Heart left ventricle (tissue), 16 donors: ENCODE measurements at regions not wholly inside any gene's neighbourhood (a gene's known extent, or its start where the extent isn't known, plus 50 kb on each side); places are given as distances from the start of the nearest gene placed in this dataset.

Experiments
- ATAC-seq, 4 donors: fragments of 200-7000 bp; cut with Tn5 transposase; one replicate each; pipeline ENCODE4 v1.9.1; 2020 to 2022; ENCODE audit warnings: moderate library complexity in 4 of 4, mild to moderate bottlenecking in 3 of 4, moderate number of reproducible peaks in 1 of 4
- DNase-seq, 5 donors: peaks; one replicate each; pipeline ENCODE4 v3.0.0-alpha.2; 2020
- H3K27ac ChIP-seq, 12 donors: fragments of 200-600 bp; sonication (generic) in 4 of 12; one replicate each; pipeline versions ENCODE4 v1.5.0 to v1.8.0; 2016 to 2022; ENCODE audit warnings: mild to moderate bottlenecking in 2 of 12
- H3K27me3 ChIP-seq, 9 donors: fragments of 200-600 bp; sonication (generic) in 2 of 9; one replicate each; pipeline versions ENCODE4 v1.5.1 to v1.8.0; 2016 to 2022; ENCODE audit warnings: mild to moderate bottlenecking in 3 of 9
- H3K36me3 ChIP-seq, 9 donors: fragments of 200-600 bp; sonication (generic) in 2 of 9; one replicate each; pipeline versions ENCODE4 v1.5.0 to v1.8.0; 2018 to 2022; ENCODE audit warnings: mild to moderate bottlenecking in 2 of 9
- H3K4me1 ChIP-seq, 12 donors: fragments of 200-600 bp; sonication (generic) in 4 of 12; one replicate each; pipeline versions ENCODE4 v1.5.0 to v1.8.0; 2016 to 2022; ENCODE audit warnings: mild to moderate bottlenecking in 3 of 12
- H3K4me3 ChIP-seq, 12 donors: fragments of 200-600 bp; sonication (generic) in 4 of 12; one replicate each; pipeline versions ENCODE4 v1.5.0 to v1.8.0; 2017 to 2022; ENCODE audit warnings: mild to moderate bottlenecking in 9 of 12, moderate library complexity in 4 of 12
- H3K9me3 ChIP-seq, 12 donors: fragments of 200-600 bp; sonication (generic) in 4 of 12; one replicate each; pipeline versions ENCODE4 v1.5.0 to v1.8.0; 2016 to 2022; ENCODE audit warnings: mild to moderate bottlenecking in 1 of 12
- POLR2A ChIP-seq, 2 donors: fragments of 450-650 bp; IDR thresholded peaks; one replicate each; pipeline ENCODE4 v1.6.1; 2017; ENCODE audit warnings: antibody characterized with exemption in 2 of 2, mild to moderate bottlenecking in 2 of 2, moderate library complexity in 2 of 2
- WGBS, 4 donors: extraction: QIAGEN DNeasy Blood & Tissue Kit in 2 of 4; methylation state at CpG; one replicate each; pipeline versions ENCODE4 v1.1.5 to v1.1.7; 2013 to 2018; 5-methylcytosine and 5-hydroxymethylcytosine counted together
- intact Hi-C, 10 donors: fragments of 100-400 bp; cut with DNase I; formaldehyde crosslinking; loops; one replicate each; pipeline versions ENCODE4 v1.11.1 to v1.14.2; 2022
- TF ChIP-seq, protein P1 (sequence below), 12 donors: fragments of 200-600 bp; sonication (generic) in 4 of 12; IDR thresholded peaks; one replicate each; pipeline versions ENCODE4 v1.5.0 to v1.8.0; 2018 to 2022; ENCODE audit warnings: antibody characterized with exemption in 12 of 12, mild to moderate bottlenecking in 5 of 12
- donor health status: ischemic (EF 13 %, LVEDD 7.1; RV severe dilation, severe dysfunction).
- donor health status: healthy with polysubstance abuse.
- donor health status: DM: no; HTN: yes; CAD: no.
- donor health status: DM: no; HTN: no; CAD: no.
- donor health status: ischemic (EF 25% LVEDD 6.9; RV normal size, moderate dysfunction).
- donor health status: ischemic (EF 25% LVEDD 5.7; RV mildly dilated, moderate dysfunction).
- donor health status: healthy.
- donor health status: DM: yes; HTN: yes; CAD: no.
- donor health status: ischemic (EF 35%, LVEDD 5.7; RV mildly dilated, moderate dysfunction).
- donor health status: nonischemic (EF 11% LVEDD 7.7; RV severe dilation, severe dysfunction).
- donor health status: DM: yes; HTN: yes; CAD: no.
- donor health status: PGD.
- donor health status: ischemic (EF 29% LVEDD 5.4; RV normal size, mild dysfunction).
- donor health status: nonischemic (EF 23%, LVEDD 6.1; RV moderate dilation, normal function).

DNA sequence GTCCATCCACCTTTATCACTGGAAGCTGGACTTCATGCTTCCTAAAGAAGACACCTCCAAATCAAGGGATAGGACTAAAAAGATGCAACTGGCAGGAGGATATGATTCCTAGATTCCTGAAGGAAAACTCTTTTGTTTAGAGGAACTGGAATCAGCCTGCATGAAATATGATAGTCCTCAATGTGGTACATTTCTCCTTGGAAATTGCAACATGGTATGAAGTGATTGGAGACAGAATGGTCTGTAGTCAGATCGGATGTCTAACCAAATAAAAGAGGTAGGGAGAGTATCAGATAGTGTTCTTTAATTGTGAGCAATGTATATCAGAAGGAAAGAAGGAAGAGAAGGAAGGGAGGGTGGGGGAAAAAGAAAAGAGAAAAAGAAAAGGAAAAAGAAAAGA, 116.1 kb upstream of the FSTL4 start:
- no peak overlapping the region for H3K27ac ChIP-seq
- peaks cover 0 to 6% (median 0%) of the 10 kb centered on the region in 12 donors for H3K9me3 ChIP-seq
- no peaks in the 10 kb centered on the region for H3K36me3 ChIP-seq
- no peaks in the 10 kb centered on the region for H3K27me3 ChIP-seq
- intact Hi-C loops, result no loop called here
- TF ChIP-seq POLR2A (IDR thresholded peaks at IDR 0.05), result no peak
- TF ChIP-seq, protein P1, sequence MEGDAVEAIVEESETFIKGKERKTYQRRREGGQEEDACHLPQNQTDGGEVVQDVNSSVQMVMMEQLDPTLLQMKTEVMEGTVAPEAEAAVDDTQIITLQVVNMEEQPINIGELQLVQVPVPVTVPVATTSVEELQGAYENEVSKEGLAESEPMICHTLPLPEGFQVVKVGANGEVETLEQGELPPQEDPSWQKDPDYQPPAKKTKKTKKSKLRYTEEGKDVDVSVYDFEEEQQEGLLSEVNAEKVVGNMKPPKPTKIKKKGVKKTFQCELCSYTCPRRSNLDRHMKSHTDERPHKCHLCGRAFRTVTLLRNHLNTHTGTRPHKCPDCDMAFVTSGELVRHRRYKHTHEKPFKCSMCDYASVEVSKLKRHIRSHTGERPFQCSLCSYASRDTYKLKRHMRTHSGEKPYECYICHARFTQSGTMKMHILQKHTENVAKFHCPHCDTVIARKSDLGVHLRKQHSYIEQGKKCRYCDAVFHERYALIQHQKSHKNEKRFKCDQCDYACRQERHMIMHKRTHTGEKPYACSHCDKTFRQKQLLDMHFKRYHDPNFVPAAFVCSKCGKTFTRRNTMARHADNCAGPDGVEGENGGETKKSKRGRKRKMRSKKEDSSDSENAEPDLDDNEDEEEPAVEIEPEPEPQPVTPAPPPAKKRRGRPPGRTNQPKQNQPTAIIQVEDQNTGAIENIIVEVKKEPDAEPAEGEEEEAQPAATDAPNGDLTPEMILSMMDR (IDR thresholded peaks at IDR 0.05), result no peak
- DNase-seq (no peak), ATAC-seq (no peak)
- no peaks in the 10 kb centered on the region for H3K4me1 ChIP-seq
- H3K4me3 ChIP-seq, result no peak overlapping the region
- 81 to 87% (median 82%) methylated on average over 1 of the region's 1 CpG for WGBS, 4 donors

DNA sequence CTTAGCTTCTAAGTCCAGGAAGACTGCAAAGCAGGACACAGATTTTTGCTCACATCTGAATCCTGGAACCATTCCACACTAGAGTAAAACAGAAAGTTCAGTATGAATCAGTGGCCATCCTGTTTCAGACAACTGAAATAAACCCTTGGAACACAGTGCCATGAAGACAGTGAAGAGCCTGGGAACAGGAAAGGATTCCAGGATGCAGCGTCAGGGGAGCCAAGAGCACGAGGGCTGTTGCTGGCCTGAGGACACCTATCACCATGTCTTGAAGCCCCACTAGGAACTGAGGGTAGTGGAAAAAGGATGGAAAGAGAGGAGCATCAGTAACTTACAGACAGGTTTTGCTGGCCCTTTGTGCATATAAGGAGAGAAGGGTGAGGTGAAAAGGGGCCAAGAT, 115.3 kb upstream of the FSTL4 start:
- Histone ChIP-seq H3K27me3 (no peaks in the 10 kb centered on the region), H3K9me3 (peaks cover 0 to 7% (median 0%) of the 10 kb centered on the region in 12 donors), H3K4me3 (no peak overlapping the region), H3K4me1 (no peaks in the 10 kb centered on the region), H3K36me3 (no peaks in the 10 kb centered on the region), H3K27ac (no peak overlapping the region)
- DNase-seq, result peak in 1 of 5 donors; percentile 10
- no peak for ATAC-seq
- 52 to 67% (median 61%) methylated on average over 2 of the region's 2 CpGs for WGBS, 4 donors
- intact Hi-C loops, result no loop called here
- TF ChIP-seq POLR2A (IDR thresholded peaks at IDR 0.05), result no peak
- TF ChIP-seq, protein P1 (IDR thresholded peaks at IDR 0.05), result no peak

DNA sequence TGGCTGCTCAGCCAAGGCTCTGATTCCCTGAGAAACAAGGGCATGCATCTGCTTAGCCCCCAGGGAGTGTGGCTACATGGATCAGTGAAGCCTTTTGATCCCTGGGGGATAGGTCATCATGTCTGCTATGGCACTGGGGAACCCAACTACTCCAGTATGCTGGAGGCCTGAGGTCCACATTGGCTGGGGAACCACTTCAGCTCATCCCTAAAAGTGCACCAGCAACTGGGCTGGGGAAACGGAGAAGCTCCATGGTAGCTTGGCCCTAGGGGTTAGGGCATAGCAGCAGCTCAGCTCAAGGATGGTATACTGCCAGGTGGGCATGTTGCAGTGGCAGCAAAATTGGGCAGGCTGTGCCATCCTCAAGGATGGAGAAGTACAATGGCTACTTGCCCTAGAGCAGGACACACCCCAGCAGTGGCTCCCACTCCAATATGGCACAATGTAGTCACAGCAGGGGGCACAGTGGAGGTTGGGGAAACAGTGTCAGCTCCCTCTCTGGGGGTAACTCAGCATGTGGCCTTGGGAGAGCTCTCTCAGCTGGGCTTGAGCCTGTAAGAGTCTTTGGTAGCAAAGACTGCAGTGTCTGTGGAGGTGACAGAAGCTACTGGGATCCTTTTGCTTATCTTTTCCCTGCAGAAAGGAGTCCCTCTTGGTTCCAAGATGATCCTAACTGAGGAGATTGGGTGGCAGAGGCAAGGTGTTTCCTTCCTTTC, 111.5 kb upstream of the FSTL4 start:
- WGBS, 4 donors, result 0 to 100% (median 30%) methylated on average over 1 of the region's 1 CpG
- DNase-seq, result no peak
- TF ChIP-seq, protein P1 (IDR thresholded peaks at IDR 0.05), result no peak
- TF ChIP-seq POLR2A (IDR thresholded peaks at IDR 0.05), result no peak
- Histone ChIP-seq H3K36me3 (no peaks in the 10 kb centered on the region), H3K4me3 (no peak overlapping the region), H3K4me1 (no peaks in the 10 kb centered on the region), H3K27me3 (no peaks in the 10 kb centered on the region), H3K27ac (no peak overlapping the region), H3K9me3 (peaks cover 0 to 29% (median 14%) of the 10 kb centered on the region in 12 donors)
- intact Hi-C loops, result no loop called here
- no peak for ATAC-seq

DNA sequence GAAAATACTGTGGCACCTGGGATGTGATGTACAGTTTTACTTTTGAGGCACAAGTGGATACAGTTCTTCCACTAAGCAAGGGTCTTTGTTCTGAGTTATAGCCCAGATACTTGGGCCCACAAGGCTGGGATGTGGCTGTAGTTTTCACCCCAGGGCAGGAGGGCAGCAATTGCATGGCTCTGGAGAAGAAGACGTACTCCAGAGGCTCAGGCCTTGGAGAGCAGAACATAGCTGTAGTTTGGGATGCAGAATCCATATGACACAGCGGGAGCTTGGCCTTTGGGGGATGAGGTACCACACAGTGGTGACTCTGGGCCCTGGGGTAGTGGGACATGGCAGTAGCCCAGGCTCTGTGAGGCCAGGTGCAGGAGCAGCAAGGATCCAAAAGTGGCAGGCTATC, 110.8 kb upstream of the FSTL4 start:
- no peaks in the 10 kb centered on the region for H3K4me1 ChIP-seq
- H3K4me3 ChIP-seq, result no peak overlapping the region
- no peaks in the 10 kb centered on the region for H3K36me3 ChIP-seq
- no peak for DNase-seq
- 62 to 76% (median 70%) methylated on average over 2 of the region's 2 CpGs for WGBS, 4 donors
- H3K27ac ChIP-seq, result no peak overlapping the region
- peaks cover 0 to 29% (median 14%) of the 10 kb centered on the region in 12 donors for H3K9me3 ChIP-seq
- H3K27me3 ChIP-seq, result no peaks in the 10 kb centered on the region
- TF ChIP-seq, protein P1 (IDR thresholded peaks at IDR 0.05), result no peak
- no peak for TF ChIP-seq POLR2A (IDR thresholded peaks at IDR 0.05)
- no peak for ATAC-seq
- intact Hi-C loops, result no loop called here
